ENCODE measurements at regions not wholly inside any gene's neighbourhood (a gene's known extent, or its start where the extent isn't known, plus 50 kb on each side); places are given as distances from the start of the nearest gene placed in this dataset.

DNA sequence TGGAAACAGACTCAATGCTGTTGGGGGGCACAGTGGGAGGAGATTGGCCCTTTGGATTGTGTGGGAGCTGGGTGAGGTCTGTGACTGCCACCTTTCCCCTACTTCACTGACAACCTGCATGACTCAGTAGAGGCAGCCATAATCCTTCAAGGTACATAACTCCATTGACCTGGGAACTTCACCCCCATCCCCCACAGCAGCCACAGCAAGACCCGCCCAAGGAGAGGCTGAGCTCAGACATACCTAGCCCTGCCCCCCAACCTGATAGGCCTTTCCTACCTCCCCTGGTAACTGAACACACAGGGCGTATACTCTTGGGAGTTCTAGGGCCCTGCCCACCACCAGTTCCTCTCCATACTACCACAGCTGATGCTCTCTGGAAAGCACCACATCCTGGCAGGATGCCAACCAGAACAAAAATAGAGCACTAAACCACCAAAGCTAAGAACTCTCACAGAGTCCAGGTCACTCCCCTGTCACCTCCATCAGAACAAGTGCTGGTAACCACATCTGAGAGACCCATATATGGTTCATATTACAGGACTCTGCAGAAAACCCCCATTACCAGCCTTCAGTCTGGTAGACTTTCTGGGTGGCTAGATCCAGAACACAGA lies 703.9 kb downstream of the FSCB start:
- TF ChIP-seq POLR2A (IDR thresholded peaks at IDR 0.05) (no peak), EP300 (IDR thresholded peaks at IDR 0.05) (no peak), POLR2AphosphoS5 (IDR thresholded peaks at IDR 0.05) (no peak)
- TF ChIP-seq, protein P1, sequence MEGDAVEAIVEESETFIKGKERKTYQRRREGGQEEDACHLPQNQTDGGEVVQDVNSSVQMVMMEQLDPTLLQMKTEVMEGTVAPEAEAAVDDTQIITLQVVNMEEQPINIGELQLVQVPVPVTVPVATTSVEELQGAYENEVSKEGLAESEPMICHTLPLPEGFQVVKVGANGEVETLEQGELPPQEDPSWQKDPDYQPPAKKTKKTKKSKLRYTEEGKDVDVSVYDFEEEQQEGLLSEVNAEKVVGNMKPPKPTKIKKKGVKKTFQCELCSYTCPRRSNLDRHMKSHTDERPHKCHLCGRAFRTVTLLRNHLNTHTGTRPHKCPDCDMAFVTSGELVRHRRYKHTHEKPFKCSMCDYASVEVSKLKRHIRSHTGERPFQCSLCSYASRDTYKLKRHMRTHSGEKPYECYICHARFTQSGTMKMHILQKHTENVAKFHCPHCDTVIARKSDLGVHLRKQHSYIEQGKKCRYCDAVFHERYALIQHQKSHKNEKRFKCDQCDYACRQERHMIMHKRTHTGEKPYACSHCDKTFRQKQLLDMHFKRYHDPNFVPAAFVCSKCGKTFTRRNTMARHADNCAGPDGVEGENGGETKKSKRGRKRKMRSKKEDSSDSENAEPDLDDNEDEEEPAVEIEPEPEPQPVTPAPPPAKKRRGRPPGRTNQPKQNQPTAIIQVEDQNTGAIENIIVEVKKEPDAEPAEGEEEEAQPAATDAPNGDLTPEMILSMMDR (IDR thresholded peaks at IDR 0.05): no peak
- no peaks in the 10 kb centered on the region for H3K4me1 ChIP-seq
- no peak for ATAC-seq
- H3K27ac ChIP-seq: no peak overlapping the region
- peaks cover 0 to 12% (median 0%) of the 10 kb centered on the region in 3 donors for H3K9me3 ChIP-seq
- no peaks in the 10 kb centered on the region for H3K36me3 ChIP-seq
- H3K4me3 ChIP-seq: no peak overlapping the region
- no peaks in the 10 kb centered on the region for H3K27me3 ChIP-seq
- 86% methylated on average over 1 of the region's 2 CpGs; no CpG with 5 or more reads in 1 of the 2 donors for WGBS, 2 donors (ENCODE audit: low coverage in 1 of 2)

DNA sequence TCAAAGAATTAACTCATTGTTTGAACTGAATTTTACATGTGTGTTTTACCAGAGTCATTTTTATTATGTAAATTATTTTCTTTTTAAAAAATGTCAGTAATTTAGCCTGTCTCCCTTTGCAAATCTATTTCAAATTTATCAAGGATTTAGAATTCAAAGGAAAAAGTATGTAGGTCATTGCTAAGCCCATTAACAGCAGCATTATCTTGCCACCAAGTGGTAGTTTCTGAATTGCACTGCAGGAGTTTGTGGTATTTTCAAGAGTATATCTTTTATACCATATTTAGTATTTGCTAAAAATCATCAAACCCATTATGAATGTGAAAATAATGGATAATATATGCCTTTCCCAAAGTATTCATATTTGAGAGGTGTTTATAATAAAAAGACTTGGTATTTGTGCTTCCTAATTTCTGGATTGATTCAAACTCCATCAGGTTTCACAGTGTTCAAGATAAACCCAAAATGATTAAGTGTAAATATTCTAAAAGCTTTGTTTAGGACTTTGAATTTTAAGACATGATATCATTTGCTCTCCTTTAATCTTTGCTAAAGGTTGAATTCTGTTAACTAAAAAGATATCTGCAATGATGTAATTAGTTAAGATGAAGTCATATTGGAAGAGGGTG lies 711.4 kb downstream of the FSCB start:
- no peaks in the 10 kb centered on the region for H3K27me3 ChIP-seq
- no peak overlapping the region for H3K27ac ChIP-seq
- H3K9me3 ChIP-seq: no peaks in the 10 kb centered on the region
- H3K36me3 ChIP-seq: no peaks in the 10 kb centered on the region
- ATAC-seq: no peak
- TF ChIP-seq EP300 (IDR thresholded peaks at IDR 0.05) (no peak), POLR2A (IDR thresholded peaks at IDR 0.05) (no peak), POLR2AphosphoS5 (IDR thresholded peaks at IDR 0.05) (no peak)
- TF ChIP-seq, protein P1 (IDR thresholded peaks at IDR 0.05): peak; percentile 9 to 54 (median 35)
- no peak overlapping the region for H3K4me3 ChIP-seq
- no peaks in the 10 kb centered on the region for H3K4me1 ChIP-seq

DNA sequence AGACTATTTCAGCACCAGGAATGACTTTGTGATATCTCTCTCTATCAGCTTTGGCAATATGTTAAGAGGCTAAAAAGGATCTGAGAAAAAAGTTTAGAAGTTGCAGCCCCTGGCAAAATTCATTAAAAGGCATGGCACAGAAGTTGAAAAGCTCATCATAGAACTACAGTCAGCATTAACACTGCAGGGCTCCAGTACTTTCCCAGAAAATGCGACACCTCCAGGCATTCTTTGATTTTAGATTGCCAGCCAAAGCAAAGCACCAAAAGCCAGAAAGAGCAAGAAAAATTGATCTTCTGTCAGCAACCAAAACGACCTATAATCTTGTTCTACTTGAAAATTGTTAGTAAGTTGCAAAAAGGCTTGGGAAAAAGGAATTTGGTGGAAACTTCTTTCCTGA lies 713.5 kb downstream of the FSCB start:
- H3K36me3 ChIP-seq: no peaks in the 10 kb centered on the region
- TF ChIP-seq POLR2AphosphoS5 (IDR thresholded peaks at IDR 0.05) (no peak), EP300 (IDR thresholded peaks at IDR 0.05) (no peak), POLR2A (IDR thresholded peaks at IDR 0.05) (no peak)
- TF ChIP-seq, protein P1 (IDR thresholded peaks at IDR 0.05): no peak
- H3K9me3 ChIP-seq: no peaks in the 10 kb centered on the region
- H3K4me1 ChIP-seq: no peaks in the 10 kb centered on the region
- no peak for ATAC-seq
- H3K27ac ChIP-seq: no peak overlapping the region
- H3K4me3 ChIP-seq: no peak overlapping the region
- H3K27me3 ChIP-seq: no peaks in the 10 kb centered on the region
- WGBS, 2 donors (ENCODE audit: low coverage in 1 of 2): 30 to 34% methylated on average over 2 of the region's 2 CpGs

DNA sequence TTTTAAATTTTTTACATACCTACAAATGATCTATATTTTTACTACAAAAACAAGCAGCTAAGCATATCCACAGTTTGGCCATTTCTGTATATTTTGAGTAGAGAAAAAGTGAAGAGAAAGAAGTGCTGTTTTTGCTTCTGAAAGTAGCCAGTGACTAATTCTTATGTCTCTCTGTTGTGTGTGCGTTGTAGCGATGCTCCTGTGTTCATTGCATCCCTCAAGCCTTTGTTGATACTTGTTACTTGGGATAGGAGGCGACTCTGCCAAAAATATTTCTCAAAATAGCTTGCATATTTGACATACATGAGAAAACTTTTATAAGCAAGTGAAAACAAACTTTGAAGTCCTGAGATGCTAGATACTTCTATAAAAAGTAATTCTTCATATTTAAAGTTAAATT lies 714.1 kb downstream of the FSCB start:
- Histone ChIP-seq H3K4me3 (no peak overlapping the region), H3K27me3 (no peaks in the 10 kb centered on the region), H3K36me3 (no peaks in the 10 kb centered on the region), H3K4me1 (no peaks in the 10 kb centered on the region), H3K27ac (no peak overlapping the region), H3K9me3 (no peaks in the 10 kb centered on the region)
- ATAC-seq: no peak
- TF ChIP-seq, protein P1 (IDR thresholded peaks at IDR 0.05): no peak
- TF ChIP-seq POLR2A (IDR thresholded peaks at IDR 0.05): no peak
- no peak for TF ChIP-seq EP300 (IDR thresholded peaks at IDR 0.05)
- TF ChIP-seq POLR2AphosphoS5 (IDR thresholded peaks at IDR 0.05): no peak
- WGBS, 2 donors (ENCODE audit: low coverage in 1 of 2): 54 to 67% methylated on average over 3 of the region's 3 CpGs

DNA sequence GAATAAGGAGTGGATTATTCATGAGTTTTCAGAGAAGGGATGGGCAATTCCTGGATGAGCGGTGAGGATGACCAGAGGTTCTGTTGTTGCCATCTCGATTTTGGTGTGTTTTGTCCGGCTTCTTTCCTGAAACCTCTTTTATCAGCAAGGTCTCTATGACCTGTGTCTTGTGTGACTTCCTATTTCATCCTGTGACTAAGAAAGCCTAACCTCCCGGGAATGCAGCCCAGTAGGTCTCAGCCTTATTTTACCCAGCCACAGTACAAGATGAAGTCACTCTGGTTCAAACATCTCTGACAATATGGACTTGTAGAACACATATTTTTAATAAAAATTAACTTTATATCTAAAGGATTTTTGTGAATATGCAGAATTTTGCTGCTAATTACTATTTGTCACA lies 716.4 kb downstream of the FSCB start:
- ATAC-seq: no peak
- Histone ChIP-seq H3K27ac (no peak overlapping the region), H3K36me3 (no peaks in the 10 kb centered on the region), H3K27me3 (no peaks in the 10 kb centered on the region), H3K9me3 (no peaks in the 10 kb centered on the region), H3K4me3 (no peak overlapping the region), H3K4me1 (no peaks in the 10 kb centered on the region)
- WGBS, 2 donors (ENCODE audit: low coverage in 1 of 2): 70 to 76% methylated on average over 4 of the region's 4 CpGs
- TF ChIP-seq POLR2A (IDR thresholded peaks at IDR 0.05): no peak
- TF ChIP-seq, protein P1 (IDR thresholded peaks at IDR 0.05): no peak
- TF ChIP-seq EP300 (IDR thresholded peaks at IDR 0.05): no peak
- no peak for TF ChIP-seq POLR2AphosphoS5 (IDR thresholded peaks at IDR 0.05)

Measured in gastroesophageal sphincter (tissue), 4 donors.